ENCODE measurements at regions not wholly inside any gene's neighbourhood (a gene's known extent, or its start where the extent isn't known, plus 50 kb on each side); places are given as distances from the start of the nearest gene placed in this dataset.

GRCh38 chr1:113223040-113223439, 150.0 kb downstream of the LRIG2 start:
- DNase-seq = no peak

- DNase-seq = no peak
Measured at GRCh38 chr1:113223546-113223945, 150.5 kb downstream of the LRIG2 start.

- DNase-seq = no peak
Measured at GRCh38 chr1:113226148-113226547, 153.2 kb downstream of the LRIG2 start.

- DNase-seq = no peak
Measured at GRCh38 chr1:113231866-113232265, 158.4 kb upstream of the MAGI3 start.

- DNase-seq = no peak
Measured at GRCh38 chr1:113233441-113233840, 156.9 kb upstream of the MAGI3 start.

GRCh38 chr1:113241237-113241636, 149.1 kb upstream of the MAGI3 start:
- no peak for DNase-seq

- no peak for DNase-seq
Measured at GRCh38 chr1:113242481-113242880, 147.8 kb upstream of the MAGI3 start.

GRCh38 chr1:113243529-113243928, 146.8 kb upstream of the MAGI3 start:
- no peak for DNase-seq

GRCh38 chr1:113244112-113244820, 146.0 kb upstream of the MAGI3 start:
- no peak for DNase-seq

GRCh38 chr1:113245252-113245651, 145.1 kb upstream of the MAGI3 start:
- DNase-seq = no peak

GRCh38 chr1:113246929-113247328, 143.4 kb upstream of the MAGI3 start:
- DNase-seq = no peak

GRCh38 chr1:113247355-113247754, 143.0 kb upstream of the MAGI3 start:
- no peak for DNase-seq

- DNase-seq = no peak
Measured at GRCh38 chr1:113247782-113248181, 142.5 kb upstream of the MAGI3 start.

GRCh38 chr1:113248494-113248893, 141.8 kb upstream of the MAGI3 start:
- no peak for DNase-seq

GRCh38 chr1:113250161-113250560, 140.2 kb upstream of the MAGI3 start:
- no peak for DNase-seq

GRCh38 chr1:113252166-113252565, 138.1 kb upstream of the MAGI3 start:
- no peak for DNase-seq

GRCh38 chr1:113253187-113253586, 137.1 kb upstream of the MAGI3 start:
- DNase-seq = no peak

GRCh38 chr1:113253590-113253989, 136.7 kb upstream of the MAGI3 start:
- no peak for DNase-seq

GRCh38 chr1:113255038-113255719, 135.1 kb upstream of the MAGI3 start:
- DNase-seq = no peak

- no peak for DNase-seq
Measured at GRCh38 chr1:113255720-113256347, 134.5 kb upstream of the MAGI3 start.

- DNase-seq = no peak
Measured at GRCh38 chr1:113256348-113256729, 134.0 kb upstream of the MAGI3 start.

GRCh38 chr1:113259988-113260387, 130.3 kb upstream of the MAGI3 start:
- no peak for DNase-seq

GRCh38 chr1:113265196-113265595, 125.1 kb upstream of the MAGI3 start:
- DNase-seq = no peak

GRCh38 chr1:113266788-113267187, 123.5 kb upstream of the MAGI3 start:
- DNase-seq = no peak
